Panc1 (cell line): ENCODE measurements at regions not wholly inside any gene's neighbourhood (a gene's known extent, or its start where the extent isn't known, plus 50 kb on each side); places are given as distances from the start of the nearest gene placed in this dataset.

ENCODE experiments used
- ATAC-seq: fragments of 200-7000 bp; cut with Tn5 transposase; 2 replicates; pipeline ENCODE4 v1.9.1; 2020; ENCODE audit warnings: mild to moderate bottlenecking, moderate library complexity
- BruUV-seq: library from RNA; stranded (reverse); fragments of 400-500 nt; replicated peaks from 2 replicates; lab custom pipeline; 2021; lab: Mats Ljungman, UMichigan
- CTCF ChIA-PET: fragments of 300-600 bp; sonication (Branson Sonifier 250); formaldehyde crosslinking; loops from one replicate; lab custom pipeline; 2022; ENCODE audit warnings: antibody characterized with exemption; lab: Charles Lee
- POLR2A ChIA-PET: fragments of 300-600 bp; sonication (Branson Sonifier 250); formaldehyde crosslinking; loops from one replicate; lab custom pipeline; 2022; ENCODE audit warnings: antibody characterized with exemption; lab: Charles Lee
- DNase-seq: peaks from one replicate; pipeline ENCODE4 v3.0.0-alpha.2; 2010; ENCODE audit warnings: low read depth, low spot score
- H3K27ac ChIP-seq: 2 replicates; pipeline ENCODE4 v1.5.1; 2011; ENCODE audit warnings: mild to moderate bottlenecking, low read length, inconsistent platforms
- H3K27me3 ChIP-seq: fragments of 200-500 bp; sonication (Bioruptor generic); 2 replicates; pipeline ENCODE4 v1.6.0; 2014; ENCODE audit warnings: low read length, inconsistent platforms; ENCODE audit not compliant: control insufficient read depth, insufficient read depth
- H3K36me3 ChIP-seq: fragments of 200-500 bp; sonication (Bioruptor generic); 2 replicates; pipeline ENCODE4 v1.5.1; 2014; ENCODE audit warnings: inconsistent platforms, mild to moderate bottlenecking, low read length, moderate library complexity; ENCODE audit not compliant: control insufficient read depth, insufficient read depth
- H3K4me1 ChIP-seq: 2 replicates; pipeline ENCODE4 v1.5.1; 2011; ENCODE audit warnings: inconsistent platforms, mild to moderate bottlenecking, low read length, moderate library complexity; ENCODE audit not compliant: control insufficient read depth, insufficient read depth
- H3K4me3 ChIP-seq, 2 experiments: 2 replicates each; pipeline ENCODE4 v1.5.1; 2011 to 2012; ENCODE audit warnings: low read depth in 2 of 2, low read length in 2 of 2, mild to moderate bottlenecking in 2 of 2, inconsistent platforms in 1 of 2, moderate library complexity in 1 of 2
- H3K9me3 ChIP-seq: fragments of 200-500 bp; sonication (Bioruptor generic); 2 replicates; pipeline ENCODE4 v1.5.1; 2014; ENCODE audit warnings: low read depth, mild to moderate bottlenecking, inconsistent platforms, low read length, moderate library complexity; ENCODE audit not compliant: control insufficient read depth, insufficient read depth
- CTCF ChIP-seq: fragments of 450-650 bp; IDR thresholded peaks from 2 replicates; pipeline ENCODE4 v1.5.1; 2017; ENCODE audit warnings: mild to moderate bottlenecking
- POLR2AphosphoS5 ChIP-seq: IDR thresholded peaks from 2 replicates; pipeline ENCODE4 v1.6.1; 2012; ENCODE audit warnings: mild to moderate bottlenecking, low read depth, low read length, moderate library complexity
- REST ChIP-seq, 2 experiments: IDR thresholded peaks; 2 replicates each; pipeline ENCODE4 v1.6.1; 2011 to 2012; ENCODE audit warnings: low read depth in 2 of 2, control low read depth in 1 of 2, low read length in 1 of 2, mild to moderate bottlenecking in 1 of 2, moderate library complexity in 1 of 2; ENCODE audit not compliant: insufficient read depth in 1 of 2
- SIN3A ChIP-seq: IDR thresholded peaks from 2 replicates; pipeline ENCODE4 v1.6.1; 2012; ENCODE audit warnings: low read depth, mild to moderate bottlenecking, low read length, moderate library complexity, borderline replicate concordance; ENCODE audit not compliant: insufficient read depth
- TCF7L2 ChIP-seq: IDR thresholded peaks from 2 replicates; pipeline ENCODE4 v1.6.1; 2011; ENCODE audit warnings: mild to moderate bottlenecking, low read depth, low read length, inconsistent platforms
- in situ Hi-C: cut with HindIII; loops from 2 replicates; pipeline ENCODE4 v1.10.0; 2016; ENCODE audit warnings: low sequenced_read_pairs, low pct_unique_long_range_greater_than_20kb
- intact Hi-C: fragments of 100-400 bp; cut with micrococcal nuclease; formaldehyde crosslinking; loops from one replicate; pipeline ENCODE4 v1.10.0; 2022; ENCODE audit not compliant: unreplicated experiment

DNA sequence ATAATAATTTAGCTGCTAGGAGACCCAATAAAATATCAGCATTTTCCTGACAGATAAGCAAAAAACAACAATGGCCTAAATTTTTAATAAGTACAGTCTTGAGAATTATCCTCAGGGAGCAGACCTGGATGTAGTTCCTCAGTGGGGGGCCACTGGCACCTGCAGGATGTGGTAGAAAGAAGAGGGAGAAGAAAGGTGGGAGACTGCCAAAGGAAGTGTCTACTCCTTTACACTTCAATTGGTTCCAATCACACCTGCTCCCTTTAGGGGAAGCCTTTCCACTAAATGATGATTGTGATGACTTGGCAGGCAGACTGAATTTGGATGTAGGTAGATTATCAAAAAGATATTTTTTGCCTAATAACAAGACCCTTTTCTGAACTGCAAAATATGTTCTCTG, 353.0 kb upstream of the SATB1 start:
- intact Hi-C loops (no loop called here), in situ Hi-C loops (no loop called here)
- ChIA-PET POLR2A (no interaction called here), CTCF (no interaction called here)
- Histone ChIP-seq H3K9me3 (no peaks in the 10 kb centered on the region), H3K4me3 (no peak overlapping the region), H3K27me3 (no peaks in the 10 kb centered on the region), H3K36me3 (no peaks in the 10 kb centered on the region), H3K27ac (no peak overlapping the region), H3K4me1 (no peaks in the 10 kb centered on the region)
- DNase-seq (no peak), ATAC-seq (no peak)
- BruUV-seq, result no TSS peak
- TF ChIP-seq CTCF (no peak), TCF7L2 (no peak), POLR2AphosphoS5 (no peak), REST (IDR thresholded peaks at IDR 0.05; ENCODE audit: insufficient read depth in 1 of 2, low read depth in 2 of 2, low read length in 1 of 2) (no peak), SIN3A (no peak)

DNA sequence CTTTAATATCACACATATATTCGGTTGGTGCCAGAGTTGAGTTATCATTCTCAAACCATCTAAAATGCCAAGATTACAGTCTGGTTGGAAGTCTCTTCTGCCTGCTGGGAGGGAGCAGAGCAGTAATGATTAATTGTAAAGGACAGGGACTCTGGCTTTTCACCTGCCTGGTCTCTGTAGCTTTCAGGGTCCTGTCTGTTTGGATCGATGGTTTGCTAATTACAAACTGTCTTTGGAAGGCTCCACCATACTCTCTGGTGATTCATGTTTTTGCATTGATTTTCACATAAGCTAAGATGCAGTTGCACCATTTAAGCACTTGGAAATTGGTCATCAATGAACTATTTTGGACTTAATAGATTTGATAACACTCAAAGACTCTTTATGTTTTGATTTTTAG, 350.4 kb upstream of the SATB1 start:
- H3K36me3 ChIP-seq, result no peaks in the 10 kb centered on the region
- in situ Hi-C loops (no loop called here), intact Hi-C loops (no loop called here)
- no peaks in the 10 kb centered on the region for H3K27me3 ChIP-seq
- no peak overlapping the region for H3K27ac ChIP-seq
- DNase-seq, result no peak
- no TSS peak for BruUV-seq
- no peak overlapping the region for H3K4me3 ChIP-seq
- ChIA-PET POLR2A (no interaction called here), CTCF (no interaction called here)
- TF ChIP-seq TCF7L2 (no peak), POLR2AphosphoS5 (no peak), CTCF (no peak), REST (IDR thresholded peaks at IDR 0.05; ENCODE audit: insufficient read depth in 1 of 2, low read depth in 2 of 2, low read length in 1 of 2) (no peak), SIN3A (no peak)
- ATAC-seq, result no peak
- H3K9me3 ChIP-seq, result no peaks in the 10 kb centered on the region
- H3K4me1 ChIP-seq, result no peaks in the 10 kb centered on the region
